WI38 (cell line): ENCODE measurements at regions not wholly inside any gene's neighbourhood (a gene's known extent, or its start where the extent isn't known, plus 50 kb on each side); places are given as distances from the start of the nearest gene placed in this dataset.

Source experiments
- H3K4me3 ChIP-seq: 2 replicates; pipeline ENCODE4 v1.5.1; 2011; ENCODE audit warnings: low read depth, mild to moderate bottlenecking, control low read depth, low read length
- TF ChIP-seq, protein P1 (sequence below): IDR thresholded peaks from 2 replicates; pipeline ENCODE4 v1.5.1; 2012; ENCODE audit warnings: low read depth, mild to moderate bottlenecking, control low read depth, low read length

DNA sequence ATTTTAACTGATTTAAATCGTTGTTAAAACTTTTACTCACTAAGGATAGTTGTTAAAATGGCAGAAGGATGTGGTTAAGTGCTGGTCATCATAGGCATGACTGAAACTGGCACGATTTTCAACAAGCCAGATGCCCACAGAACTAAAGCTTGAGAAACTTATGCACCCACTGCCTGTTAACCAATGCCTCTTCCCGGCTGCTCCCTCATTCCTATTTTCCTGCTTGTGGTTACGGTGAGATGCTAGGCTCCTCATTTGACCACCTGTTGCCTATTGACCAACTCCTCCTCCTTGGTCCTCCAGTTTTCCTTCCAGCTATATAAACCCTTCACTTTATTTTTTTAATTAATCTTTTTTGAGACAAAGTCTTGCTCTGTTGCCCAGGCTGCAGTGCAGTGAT lies 238.7 kb downstream of the TFCP2L1 start:
- H3K4me3 ChIP-seq, result no peak overlapping the region
- TF ChIP-seq, protein P1, sequence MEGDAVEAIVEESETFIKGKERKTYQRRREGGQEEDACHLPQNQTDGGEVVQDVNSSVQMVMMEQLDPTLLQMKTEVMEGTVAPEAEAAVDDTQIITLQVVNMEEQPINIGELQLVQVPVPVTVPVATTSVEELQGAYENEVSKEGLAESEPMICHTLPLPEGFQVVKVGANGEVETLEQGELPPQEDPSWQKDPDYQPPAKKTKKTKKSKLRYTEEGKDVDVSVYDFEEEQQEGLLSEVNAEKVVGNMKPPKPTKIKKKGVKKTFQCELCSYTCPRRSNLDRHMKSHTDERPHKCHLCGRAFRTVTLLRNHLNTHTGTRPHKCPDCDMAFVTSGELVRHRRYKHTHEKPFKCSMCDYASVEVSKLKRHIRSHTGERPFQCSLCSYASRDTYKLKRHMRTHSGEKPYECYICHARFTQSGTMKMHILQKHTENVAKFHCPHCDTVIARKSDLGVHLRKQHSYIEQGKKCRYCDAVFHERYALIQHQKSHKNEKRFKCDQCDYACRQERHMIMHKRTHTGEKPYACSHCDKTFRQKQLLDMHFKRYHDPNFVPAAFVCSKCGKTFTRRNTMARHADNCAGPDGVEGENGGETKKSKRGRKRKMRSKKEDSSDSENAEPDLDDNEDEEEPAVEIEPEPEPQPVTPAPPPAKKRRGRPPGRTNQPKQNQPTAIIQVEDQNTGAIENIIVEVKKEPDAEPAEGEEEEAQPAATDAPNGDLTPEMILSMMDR, result no peak

DNA sequence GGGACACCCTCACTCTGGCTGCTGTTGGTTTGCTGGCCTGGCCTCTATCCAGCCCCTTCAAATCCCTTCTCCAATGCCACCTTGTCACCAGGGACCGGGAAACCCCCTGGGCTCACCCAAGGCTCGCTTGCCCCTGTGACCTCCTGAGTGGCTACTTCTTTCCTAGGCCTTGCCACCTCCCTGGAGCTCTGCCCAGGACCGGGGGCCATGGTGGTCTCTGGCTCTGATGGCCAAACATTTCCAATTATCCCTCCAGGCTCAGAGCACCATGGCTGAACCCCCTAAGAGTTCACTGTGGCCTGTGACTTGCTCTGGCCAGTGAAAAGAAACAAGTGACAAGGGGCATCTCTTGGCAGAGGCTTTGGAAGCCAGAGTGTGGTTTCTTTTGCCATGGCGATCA lies 237.6 kb downstream of the TFCP2L1 start:
- TF ChIP-seq, protein P1, result no peak
- H3K4me3 ChIP-seq, result no peak overlapping the region

DNA sequence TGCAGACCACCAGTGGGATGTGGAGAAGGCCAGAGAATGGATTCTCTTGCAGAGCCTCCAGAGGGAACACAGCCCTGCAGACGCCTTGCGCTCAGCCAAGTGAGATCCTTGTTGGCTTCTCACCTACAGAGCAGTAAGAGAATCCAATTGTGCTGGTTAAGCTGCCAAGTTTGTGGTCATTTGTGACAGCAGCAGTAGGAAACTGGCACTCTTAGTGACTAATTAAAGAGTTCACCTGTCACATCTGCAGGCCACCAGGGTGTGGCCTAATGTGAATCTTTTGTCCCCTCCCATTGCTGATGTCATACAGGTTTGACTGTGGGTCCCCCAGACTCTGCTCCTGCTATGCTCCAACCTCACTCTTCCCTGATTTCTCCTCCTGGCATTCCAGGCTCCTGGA lies 235.9 kb downstream of the TFCP2L1 start:
- H3K4me3 ChIP-seq, result no peak overlapping the region
- TF ChIP-seq, protein P1, result no peak

DNA sequence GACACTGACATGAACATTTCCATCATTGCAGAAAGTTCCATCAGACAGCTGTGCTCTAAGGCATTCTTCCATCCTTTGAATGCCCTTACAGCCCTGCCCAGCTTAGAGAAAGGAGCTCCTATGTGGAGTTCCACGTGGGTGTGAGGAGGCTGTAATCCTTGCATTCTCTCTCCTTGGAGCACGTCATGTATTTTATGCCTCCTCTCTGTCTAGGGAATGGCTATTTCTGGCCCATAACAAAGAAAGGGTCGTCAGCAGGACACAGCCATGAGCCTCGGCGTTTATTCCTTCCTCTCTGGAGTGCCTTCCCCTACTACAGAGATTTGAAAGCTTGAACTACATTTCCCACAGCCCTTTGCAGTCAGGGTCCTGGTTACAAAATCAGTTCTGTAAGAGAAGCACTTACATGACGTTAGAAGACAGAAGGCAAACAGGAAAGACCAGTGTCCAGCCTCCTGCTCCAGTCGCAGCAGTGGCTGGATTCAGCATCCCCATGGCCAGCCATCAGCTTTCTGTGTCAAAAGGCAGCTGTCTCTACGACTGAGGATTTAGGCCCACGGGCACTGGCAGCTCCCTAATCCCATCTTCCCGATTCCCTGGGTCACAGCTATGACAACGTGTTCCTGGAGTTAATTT lies 234.9 kb downstream of the TFCP2L1 start:
- no peak overlapping the region for H3K4me3 ChIP-seq
- TF ChIP-seq, protein P1, result no peak

DNA sequence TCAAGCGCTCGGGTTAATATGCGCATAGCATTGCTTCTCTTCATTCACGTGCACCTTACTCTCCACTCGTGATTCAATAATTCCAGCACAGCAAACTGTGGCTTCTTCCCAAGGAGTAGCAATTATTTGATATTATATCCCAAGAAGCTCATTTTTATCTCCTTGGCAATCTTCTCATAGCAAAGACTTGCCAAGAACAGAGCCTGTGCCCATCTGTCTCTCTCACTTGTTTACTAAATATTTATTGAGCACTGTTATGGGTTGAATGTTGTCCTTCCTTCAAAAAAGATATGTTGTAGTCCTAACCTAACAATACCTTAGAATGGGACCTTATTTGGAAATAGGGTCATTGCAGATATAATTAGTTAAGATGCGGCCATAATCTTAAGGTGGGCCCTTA lies 233.7 kb downstream of the TFCP2L1 start:
- TF ChIP-seq, protein P1, result no peak
- no peak overlapping the region for H3K4me3 ChIP-seq

DNA sequence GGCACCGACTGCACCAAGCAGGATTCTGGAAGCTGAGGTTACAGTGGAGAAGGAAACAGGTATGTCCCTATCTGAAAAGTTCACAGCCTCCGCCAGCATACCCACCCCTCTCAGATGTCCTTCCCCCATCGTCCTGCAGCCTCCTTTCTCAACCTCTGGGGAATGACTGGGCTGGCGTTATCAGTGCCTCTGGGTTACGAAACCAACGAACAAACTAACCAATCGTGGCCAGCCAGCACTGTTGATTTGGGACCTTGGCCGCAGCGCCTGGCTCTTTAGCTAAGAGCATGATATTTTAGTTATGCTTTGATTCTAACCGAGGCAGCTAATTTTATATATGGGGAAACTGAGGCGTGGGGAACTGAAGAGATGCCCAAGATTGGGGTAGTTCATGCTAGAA lies 233.0 kb downstream of the TFCP2L1 start:
- TF ChIP-seq, protein P1, result no peak
- H3K4me3 ChIP-seq, result no peak overlapping the region

DNA sequence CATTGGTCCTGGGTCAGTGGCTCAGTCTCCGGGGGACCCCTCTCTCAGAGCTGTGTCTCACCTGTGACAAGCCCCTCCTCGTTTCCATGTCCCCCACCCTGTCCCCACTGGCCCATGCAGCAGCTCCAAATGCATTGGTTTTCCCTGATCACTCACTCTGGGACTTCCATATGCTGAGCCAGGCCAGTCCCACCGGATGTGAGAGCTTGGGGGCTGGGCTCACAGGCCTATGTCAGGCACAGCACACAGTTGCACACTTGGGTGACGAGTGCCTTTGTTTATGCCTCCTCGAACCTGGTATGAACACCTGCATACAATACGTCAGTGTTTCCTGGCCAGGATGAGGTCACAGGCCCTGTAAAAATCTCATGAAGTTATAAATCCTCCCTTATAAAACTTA lies 232.5 kb downstream of the TFCP2L1 start:
- H3K4me3 ChIP-seq, result no peak overlapping the region
- TF ChIP-seq, protein P1, result no peak
